Ecto neural progenitor cell (in vitro differentiated cells): ENCODE measurements at regions not wholly inside any gene's neighbourhood (a gene's known extent, or its start where the extent isn't known, plus 50 kb on each side); places are given as distances from the start of the nearest gene placed in this dataset.
"Not testable (repeated sequence)": the region's sequence is repeated elsewhere in the genome, so short reads cannot be mapped to it uniquely, and the experiment has no call there.

Source experiments
- DNase-seq: peaks from one replicate; pipeline ENCODE4 v3.0.0-alpha.2; 2018; ENCODE audit warnings: low spot score

DNA sequence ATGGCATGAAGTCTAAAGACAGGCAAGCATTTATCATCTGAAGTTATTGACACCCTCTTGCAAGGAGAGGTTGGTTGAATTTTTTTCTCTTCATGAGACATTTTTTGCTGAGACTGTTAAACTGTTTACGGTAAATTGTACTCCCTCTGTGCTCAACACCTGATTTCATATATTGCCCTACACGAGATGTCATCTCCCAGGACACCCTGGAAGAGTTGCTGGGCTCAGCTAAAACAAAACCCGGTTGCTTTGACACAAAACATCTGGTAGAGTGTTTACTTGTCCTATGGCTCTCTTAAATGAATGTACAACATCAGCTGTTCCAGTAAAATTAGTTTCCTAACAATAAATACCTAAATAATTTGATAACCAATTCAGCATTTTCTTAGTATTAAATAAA lies 533.8 kb downstream of the SOCS6 start:
- no peak for DNase-seq

DNA sequence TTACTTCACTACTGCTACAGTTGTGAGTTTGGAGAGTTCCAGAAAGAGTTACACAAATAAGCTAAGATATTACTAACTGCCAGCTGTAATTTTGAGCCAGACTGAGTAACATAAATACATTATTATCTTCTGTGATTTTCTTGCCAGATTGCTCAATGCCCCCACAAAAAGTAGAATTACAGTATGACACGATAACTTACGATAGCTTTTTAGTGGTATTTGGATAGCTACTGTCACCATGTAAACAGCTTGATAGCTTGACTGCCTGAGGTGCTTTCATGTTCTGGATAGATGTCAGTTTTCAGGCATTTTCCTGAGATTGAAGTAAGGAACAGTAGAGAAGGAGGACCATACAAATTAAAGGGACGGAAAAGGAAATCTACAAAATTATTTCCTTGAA lies 533.3 kb downstream of the SOCS6 start:
- no peak for DNase-seq

DNA sequence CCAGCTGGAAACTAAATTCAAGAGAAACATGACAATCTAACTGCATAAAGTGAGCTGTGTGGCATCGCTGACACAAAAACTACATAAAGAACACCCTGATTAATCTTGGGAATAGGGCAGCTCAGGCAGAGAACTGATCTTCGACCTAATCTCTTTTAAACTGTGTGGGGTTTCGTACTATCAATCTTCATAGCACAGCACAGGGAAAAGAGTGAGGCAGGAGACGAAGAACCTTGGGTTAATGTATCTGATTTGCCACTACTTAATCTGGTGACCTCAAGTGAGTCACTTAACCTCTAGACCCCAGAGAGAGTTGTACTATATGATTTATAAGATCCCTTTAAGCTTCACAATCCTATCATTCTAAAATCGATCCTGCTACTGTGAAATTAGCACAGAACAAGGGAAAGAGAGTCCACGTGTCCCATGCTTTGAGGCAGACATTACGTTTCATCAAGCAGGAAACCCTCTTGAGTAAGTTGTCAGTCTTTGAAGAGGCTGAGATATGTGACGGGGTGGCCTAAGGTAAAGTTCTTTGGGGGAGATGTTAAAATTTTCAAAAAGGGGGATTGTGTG lies 519.7 kb downstream of the SOCS6 start:
- no peak for DNase-seq

DNA sequence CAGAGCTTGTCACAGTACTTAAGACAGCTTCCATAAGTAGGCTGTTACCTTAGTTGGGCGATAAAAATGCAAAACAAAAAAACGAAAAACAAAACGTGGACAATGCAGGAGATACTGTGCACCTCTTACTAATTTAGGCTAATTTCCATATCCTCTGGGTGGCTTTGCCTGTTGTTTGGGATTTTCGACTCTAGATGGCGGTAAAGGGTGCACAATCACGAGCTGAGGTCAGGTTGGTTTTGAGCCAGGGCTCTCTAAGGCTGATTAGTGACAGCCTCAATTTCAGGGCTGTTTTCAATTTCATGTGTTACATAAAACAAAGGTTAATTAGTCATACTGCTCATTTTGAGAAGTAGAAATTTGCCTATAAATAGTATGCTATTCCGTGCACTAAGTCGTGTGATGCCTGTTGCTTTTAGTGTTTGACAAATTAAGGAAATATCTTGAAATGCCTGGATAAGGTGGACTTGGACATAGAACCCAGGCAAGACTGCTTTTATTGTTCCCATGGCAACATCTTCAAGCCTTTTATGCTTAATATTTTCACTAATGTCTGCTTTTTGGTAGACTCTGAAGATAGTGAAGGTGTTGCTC lies 493.1 kb downstream of the SOCS6 start:
- peak; percentile 72 for DNase-seq

DNA sequence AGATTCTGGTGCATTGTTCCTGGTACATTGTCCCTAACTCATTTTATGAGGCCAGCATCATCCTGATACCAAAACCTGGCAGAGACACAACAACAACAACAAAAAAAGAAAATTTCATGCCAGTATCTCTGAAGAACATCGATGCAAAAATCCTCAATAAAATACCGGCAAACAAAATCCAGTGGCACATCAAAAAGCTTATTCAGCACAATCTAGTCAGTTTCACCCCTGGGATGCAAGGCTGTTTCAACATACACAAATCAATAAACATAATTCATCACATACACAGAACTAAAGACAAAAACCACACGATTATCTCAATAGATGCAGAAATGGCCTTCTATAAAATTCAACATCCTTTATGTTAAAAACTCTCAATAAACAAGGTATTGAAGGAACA lies 477.4 kb downstream of the SOCS6 start:
- DNase-seq = not testable (repeated sequence)

DNA sequence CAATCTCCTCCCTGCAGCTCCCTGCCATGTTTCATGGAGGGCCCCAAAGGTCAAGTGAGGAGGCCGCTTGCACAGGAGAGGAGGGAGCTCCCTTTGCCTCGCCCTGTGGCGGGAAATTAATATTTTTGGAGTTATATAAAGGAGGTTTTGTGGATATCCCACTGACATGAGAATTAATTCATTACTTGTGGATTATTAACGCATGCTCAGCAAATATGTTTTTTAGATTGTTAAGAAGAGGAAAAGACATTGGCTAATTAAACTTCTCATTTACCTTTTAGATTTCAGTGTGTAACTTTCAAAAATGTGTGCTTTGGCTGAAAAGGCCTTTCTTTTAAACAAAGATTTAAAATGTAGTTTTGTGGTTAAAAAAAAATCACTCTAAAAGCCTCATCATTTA lies 474.0 kb downstream of the SOCS6 start:
- DNase-seq = no peak

DNA sequence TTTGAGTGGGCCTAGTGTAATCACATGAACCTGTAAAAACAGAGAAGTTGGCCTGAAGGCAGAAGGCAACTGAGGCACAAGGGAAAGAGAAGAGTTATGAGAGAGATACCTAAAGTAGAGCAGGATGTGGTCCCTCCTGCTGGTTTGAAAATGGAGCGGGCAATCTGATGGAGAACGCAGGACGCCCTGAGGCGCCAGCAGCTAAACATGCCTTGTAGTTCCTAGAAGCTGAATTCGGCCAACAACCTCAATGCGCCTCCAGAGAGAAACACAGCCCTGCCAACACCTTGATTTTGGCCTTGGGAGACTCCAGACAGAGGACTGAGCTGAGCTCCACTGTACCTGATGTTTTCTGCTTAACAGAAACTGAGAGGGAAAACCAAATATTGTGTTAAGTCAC lies 469.9 kb downstream of the SOCS6 start:
- DNase-seq = no peak

DNA sequence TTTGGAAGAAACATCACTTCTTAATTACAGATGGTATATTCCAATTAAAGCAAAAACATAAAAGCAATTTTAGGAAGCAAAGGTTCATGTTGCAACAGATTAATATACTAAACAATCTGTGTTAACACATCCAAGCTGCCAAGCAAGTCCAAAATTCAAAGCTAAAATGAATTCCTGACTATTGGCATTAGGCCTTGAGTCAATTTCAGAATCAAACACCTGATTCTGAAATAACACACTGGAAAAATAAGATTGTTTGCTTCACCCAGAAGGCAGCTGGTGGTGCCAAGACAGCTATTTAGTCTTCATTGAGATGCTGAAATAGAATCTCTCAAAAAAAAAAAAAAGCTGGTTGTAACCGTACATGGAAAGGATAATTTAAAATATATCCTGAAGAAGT lies 465.6 kb downstream of the SOCS6 start:
- DNase-seq = no peak

DNA sequence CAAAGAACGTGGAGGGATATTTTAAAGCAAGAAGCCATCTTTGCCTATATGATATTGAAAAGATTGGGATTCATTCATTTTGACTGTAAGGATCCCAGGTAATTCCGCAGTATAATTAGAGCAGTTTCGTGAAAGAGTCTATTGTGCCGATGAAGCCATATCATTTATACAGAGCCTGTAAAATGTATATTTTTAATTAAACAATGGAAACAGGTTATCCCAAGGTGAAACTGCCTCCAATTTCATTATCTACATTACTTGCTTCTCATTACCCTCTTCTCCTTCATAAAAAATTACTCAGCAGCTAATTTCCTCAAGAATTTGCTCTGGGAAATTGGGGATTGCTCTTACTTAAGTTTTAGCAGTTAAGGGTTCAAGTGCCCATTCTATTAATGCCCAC lies 444.1 kb downstream of the SOCS6 start:
- DNase-seq = no peak

DNA sequence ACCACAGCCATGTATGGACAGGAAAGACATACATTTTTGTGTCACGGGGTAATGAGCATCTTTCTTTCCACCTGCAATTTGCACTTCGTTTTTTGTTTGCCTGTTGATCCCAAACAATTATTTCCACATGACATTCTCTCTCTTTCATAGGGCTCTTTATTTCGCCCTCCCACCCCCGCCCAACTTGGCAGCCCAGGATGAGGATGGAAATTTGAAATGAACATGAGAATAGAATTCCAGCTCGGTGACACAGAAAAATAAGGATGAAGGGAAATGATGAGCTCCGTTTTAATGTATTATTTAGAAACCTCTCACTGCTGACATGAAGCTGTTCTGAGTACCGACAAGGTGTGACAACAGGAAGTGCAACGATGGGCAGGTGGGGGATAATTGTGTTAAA lies 443.3 kb downstream of the SOCS6 start:
- no peak for DNase-seq

DNA sequence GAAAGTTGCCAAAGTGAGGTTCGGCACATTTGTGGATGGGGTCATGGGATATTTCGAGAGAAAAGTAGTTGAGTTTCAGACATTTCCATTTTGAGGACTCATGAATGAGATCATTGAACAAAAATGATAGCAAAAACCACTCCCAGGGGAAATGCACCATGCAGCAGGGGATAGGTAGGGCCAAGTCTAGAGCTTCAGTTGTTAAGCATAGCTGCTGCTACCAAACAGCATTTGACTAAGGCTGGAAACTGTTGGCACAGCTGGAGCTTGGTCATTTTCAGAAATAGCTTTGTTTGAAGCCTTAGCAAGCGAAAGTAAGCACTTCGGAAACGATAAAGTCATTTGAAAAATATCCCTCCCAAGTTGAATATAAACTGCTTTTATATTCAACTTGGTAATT lies 431.8 kb downstream of the SOCS6 start:
- no peak for DNase-seq

DNA sequence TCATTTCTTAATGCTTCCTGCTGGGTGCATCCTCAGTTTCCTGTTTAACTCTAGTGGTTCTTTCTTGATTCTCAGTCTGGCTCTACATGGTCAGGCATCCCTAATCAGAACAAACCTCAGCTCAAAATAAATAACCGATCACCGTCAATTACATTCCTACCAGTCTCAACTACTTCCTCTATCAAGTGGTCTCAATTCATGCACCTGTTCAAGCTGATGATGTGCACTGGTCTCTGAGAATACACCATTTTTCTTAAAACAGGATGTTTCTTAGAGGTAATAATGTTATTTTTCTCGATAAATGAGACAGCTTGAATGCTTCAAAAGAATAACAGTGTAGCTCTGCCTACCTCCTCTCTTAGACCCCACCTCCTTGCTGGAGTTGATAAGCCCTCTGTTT lies 420.9 kb downstream of the SOCS6 start:
- DNase-seq = no peak

DNA sequence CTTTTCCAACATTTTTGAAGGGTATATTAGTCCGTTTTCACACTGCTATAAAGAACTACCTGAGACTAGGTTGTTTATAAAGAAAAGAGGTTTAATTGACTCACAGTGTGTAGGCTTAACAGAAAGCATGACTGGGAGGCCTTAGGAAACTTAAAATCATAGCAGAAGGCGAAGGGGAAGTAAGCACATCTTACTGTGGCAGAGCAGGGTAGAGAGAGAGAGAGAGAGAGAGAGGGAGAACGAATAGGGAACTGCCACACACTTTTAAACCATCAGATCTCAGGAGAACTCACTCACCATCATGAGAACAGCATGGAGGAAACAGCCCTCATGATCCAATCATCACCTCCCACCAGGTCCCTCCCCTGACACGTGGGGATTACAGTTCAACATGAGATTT lies 420.3 kb downstream of the SOCS6 start:
- DNase-seq = no peak

DNA sequence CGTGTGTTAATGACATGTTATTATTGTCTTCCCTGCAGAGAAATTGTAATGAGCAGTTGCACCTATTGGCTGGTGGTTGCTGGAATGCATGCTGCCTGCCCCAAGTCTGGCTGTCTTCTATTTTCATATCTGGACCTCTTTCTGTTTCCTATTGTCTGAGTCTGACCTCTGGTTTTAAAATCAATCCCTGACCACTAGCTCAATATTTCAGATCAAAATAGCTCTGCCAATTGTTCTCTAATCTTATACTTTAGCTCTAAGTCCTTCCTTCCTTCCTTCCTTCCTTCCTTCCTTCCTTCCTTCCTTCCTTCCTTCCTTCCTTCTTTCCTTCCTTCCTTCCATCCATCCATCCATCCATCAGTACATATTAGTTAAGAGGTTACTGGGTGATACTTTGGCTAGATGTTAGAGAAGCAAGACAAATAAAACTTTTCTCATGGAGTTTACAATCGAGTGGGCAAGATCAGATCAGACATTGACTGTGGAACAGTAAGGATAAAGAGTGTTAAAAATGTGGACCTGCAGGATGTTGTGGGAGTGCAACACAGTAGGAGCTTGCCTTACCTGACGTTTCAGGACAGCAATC lies 417.1 kb downstream of the SOCS6 start:
- DNase-seq = no peak

DNA sequence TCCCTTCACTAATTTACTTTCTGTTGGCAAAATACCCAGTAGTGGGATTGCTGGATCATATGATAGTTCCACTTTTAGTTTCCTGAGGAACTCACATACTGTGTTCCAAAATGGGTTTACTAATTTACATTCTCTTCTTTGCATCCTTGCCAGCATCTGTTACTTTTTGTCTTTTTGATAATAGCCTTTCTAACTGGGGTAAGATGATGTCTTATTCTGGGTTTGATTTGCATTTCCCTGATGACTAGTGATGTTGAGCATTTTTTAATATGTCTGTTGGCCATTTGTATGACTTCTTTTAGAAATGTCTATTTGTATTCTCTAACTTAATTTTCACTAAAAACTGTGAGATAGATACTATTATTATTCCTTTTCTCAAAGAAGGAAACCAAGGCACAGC lies 411.7 kb downstream of the SOCS6 start:
- DNase-seq = no peak

DNA sequence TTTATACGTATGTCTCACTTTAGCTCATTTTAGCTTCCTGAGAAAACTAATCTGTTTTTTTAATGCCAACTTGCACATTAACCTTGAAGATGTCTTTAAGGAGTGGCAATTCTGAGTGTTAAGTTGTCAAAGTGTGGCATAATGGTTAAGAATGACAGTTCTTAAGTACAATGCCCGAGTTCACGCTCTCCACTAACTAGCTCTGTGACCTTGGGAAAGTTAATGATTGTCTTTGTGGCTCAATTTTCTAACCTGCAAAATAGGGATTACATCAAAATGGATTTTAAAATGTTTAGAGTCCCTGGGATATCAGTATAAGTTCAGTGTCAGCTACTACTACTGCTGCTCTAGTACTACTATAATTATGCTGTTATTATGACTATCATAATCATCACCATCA lies 409.7 kb downstream of the SOCS6 start:
- DNase-seq = no peak

DNA sequence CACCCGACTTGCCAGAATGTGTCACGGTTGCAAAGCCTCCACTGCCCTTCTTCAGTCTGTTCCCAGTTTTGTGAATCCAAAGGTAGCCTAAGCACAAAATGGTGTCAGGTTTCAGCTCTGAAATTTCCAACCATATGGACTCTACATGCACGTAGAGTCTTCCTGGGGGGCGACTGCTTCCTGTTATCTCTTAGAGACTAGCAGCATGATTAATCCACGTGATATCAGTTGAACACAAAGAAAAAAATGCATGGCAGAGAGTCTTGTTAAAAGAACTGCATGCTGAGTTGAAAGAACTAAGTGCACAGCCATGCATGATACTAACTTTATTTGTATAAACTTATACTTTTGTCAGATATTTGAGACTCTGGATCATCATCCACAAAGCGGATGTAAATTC lies 404.4 kb downstream of the SOCS6 start:
- DNase-seq = no peak

DNA sequence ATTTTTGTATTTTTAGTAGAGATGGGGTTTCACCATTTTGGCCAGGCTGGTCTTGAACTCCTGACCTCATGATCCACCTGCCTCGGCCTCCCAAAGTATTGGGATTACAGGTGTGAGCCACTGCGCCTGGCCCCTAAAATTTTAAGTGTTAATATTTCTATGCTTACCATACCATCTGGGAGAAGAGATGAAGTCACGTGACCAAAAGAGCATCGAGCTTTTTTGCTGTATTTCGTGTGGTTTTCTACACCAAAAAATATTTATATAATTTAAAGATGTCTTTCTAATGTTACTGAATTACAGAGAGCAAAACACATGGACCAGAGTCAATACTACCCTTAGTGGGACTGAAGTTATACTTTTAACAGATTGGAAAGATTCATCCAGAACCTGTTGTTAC lies 400.9 kb downstream of the SOCS6 start:
- DNase-seq = not testable (repeated sequence)

DNA sequence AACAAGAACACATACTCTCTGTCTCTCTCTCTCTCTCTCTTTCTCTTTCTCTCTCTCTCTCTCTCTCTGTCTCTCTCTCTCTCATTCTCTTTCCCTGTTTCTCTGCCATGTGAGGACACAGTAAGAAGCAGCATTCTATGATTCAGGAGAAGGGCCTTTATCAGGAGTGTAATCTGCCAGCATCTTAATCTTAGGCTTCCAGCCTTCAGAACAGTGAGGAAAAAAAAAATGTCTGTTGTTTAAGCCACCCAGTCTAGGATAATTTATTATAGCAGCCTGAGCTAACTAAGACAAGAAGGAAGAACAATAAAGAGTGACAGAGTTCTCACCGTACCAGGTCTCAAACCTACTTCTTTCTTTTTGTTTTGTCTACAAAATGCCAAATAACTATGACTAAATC lies 399.4 kb downstream of the SOCS6 start:
- DNase-seq = no peak

DNA sequence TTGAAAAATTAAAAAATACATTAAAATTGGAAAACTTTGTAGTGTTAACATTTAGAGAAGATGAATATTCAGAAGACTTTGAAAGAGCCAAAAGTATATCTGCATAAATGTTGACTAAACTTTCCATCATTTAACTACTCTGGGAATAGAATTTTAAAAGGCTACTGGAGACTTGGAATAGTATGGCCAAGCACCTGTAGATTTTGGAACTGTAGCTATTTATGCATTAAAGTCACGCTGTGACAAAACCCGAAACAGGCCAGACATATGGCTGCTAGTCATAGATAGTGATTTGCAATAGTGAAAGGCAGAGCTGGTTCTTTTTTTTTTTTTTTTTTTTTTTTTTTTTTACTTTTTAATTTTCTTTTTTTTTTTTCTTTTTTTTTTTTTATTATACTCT lies 396.0 kb downstream of the SOCS6 start:
- no peak for DNase-seq

DNA sequence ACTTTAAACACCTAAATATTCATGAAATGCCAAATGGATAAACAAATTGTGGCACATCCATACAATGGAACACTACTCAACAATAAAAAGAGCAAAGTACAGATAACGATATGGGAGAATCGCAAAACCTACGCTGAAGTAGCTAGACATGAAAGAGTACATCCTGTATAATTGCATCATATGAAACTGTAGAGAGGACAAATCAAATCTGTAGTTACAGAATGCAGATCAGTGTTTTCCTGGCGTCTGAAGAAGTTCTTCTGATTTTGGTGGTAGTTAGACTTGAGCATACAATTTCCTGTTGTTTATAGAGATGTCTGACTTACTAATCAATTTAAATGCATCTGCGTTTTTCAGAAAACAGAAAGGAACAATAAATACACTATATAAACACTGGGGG lies 394.4 kb downstream of the SOCS6 start:
- DNase-seq = no peak

DNA sequence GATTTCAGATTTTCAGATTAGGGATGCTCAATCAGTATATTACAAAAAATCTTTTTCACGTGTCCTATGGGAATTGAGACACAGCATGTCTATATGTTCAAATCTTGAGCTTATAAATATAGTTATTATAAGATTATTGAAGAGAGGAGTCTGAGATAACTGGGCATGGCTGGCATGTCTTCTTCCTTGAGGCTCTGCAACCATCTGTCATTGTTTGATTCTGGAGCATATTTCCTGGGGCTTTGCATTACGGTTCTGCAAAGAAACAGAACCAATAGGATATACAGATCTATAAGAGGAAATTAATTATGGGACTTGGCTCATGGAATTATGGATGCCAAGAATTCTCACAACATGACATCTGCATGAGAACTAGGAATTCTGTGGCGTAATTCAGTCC lies 386.1 kb downstream of the SOCS6 start:
- DNase-seq = no peak

DNA sequence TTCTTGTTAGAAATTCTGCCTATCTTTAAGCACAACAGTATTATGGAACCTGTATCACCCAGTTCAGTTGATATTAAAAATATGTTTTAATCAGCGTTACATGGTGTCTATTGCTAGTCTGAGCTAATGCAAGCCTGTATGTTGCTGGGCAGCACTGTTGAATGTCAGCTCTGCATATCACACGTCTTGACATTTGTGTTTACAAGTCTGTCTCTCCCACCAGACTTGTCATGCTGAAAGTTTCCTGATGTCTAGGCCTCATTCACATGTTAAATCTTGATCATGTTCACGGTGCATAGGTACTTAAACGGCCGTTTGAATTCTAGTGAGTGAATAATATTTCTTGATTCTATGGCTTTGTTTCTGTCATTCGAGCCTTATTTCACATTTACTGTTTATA lies 385.0 kb downstream of the SOCS6 start:
- no peak for DNase-seq

DNA sequence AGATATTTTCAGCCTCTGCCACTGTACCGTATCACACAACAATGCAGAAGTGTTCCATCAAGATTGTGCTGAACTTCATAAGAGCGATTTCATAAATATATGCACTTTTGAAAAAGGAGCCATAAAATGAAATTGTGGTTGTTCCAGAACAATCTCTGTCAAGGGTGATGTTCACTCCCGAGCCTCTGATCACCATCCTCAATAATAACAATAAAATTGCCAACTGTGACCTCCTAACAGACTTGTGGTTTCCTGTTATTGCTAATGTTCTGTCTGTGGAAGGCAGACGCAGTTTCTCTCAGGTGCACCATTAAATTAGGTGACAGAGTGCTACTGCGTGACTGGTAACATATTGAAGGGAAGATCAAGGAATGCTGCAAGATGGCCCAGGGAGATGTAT lies 383.7 kb downstream of the SOCS6 start:
- DNase-seq = no peak
